NCI-H345 (cell line): ENCODE measurements at regions not wholly inside any gene's neighbourhood (a gene's known extent, or its start where the extent isn't known, plus 50 kb on each side); places are given as distances from the start of the nearest gene placed in this dataset.

Source experiments
- DNase-seq: peaks from one replicate; lab custom pipeline; 2025; lab: John Stamatoyannopoulos, UW

GRCh38 chr3:102114264-102114979 lies 265.1 kb downstream of the NFKBIZ start:
- no peak for DNase-seq

- no peak for DNase-seq
Observed at GRCh38 chr3:102122527-102122926, 273.2 kb downstream of the NFKBIZ start.

- DNase-seq, result no peak
Observed at GRCh38 chr3:102123590-102124190, 274.4 kb downstream of the NFKBIZ start.

- DNase-seq, result no peak
Observed at GRCh38 chr3:102124282-102124681, 275.0 kb downstream of the NFKBIZ start.

GRCh38 chr3:102124704-102125103 lies 275.4 kb downstream of the NFKBIZ start:
- no peak for DNase-seq

GRCh38 chr3:102125197-102125993 lies 276.1 kb downstream of the NFKBIZ start:
- DNase-seq, result no peak

GRCh38 chr3:102125994-102126368 lies 276.7 kb downstream of the NFKBIZ start:
- DNase-seq, result no peak

GRCh38 chr3:102129760-102130608 lies 280.7 kb downstream of the NFKBIZ start:
- no peak for DNase-seq

GRCh38 chr3:102132370-102132769 lies 283.1 kb downstream of the NFKBIZ start:
- DNase-seq, result no peak

GRCh38 chr3:102133376-102133775 lies 284.1 kb downstream of the NFKBIZ start:
- DNase-seq, result no peak

GRCh38 chr3:102135316-102135715 lies 286.0 kb downstream of the NFKBIZ start:
- no peak for DNase-seq

GRCh38 chr3:102136183-102136582 lies 286.9 kb downstream of the NFKBIZ start:
- no peak for DNase-seq

- DNase-seq, result no peak
Observed at GRCh38 chr3:102140116-102140515, 290.8 kb downstream of the NFKBIZ start.

- no peak for DNase-seq
Observed at GRCh38 chr3:102141096-102141927, 292.0 kb downstream of the NFKBIZ start.

GRCh38 chr3:102141928-102142239 lies 292.6 kb downstream of the NFKBIZ start:
- no peak for DNase-seq

GRCh38 chr3:102142379-102143060 lies 292.3 kb upstream of the ZPLD1 start:
- no peak for DNase-seq

- no peak for DNase-seq
Observed at GRCh38 chr3:102143536-102143935, 291.3 kb upstream of the ZPLD1 start.

- DNase-seq, result no peak
Observed at GRCh38 chr3:102144063-102144462, 290.8 kb upstream of the ZPLD1 start.

GRCh38 chr3:102148598-102149337 lies 286.0 kb upstream of the ZPLD1 start:
- DNase-seq, result no peak

GRCh38 chr3:102151935-102152334 lies 282.9 kb upstream of the ZPLD1 start:
- DNase-seq, result no peak
